ENCODE measurements at regions not wholly inside any gene's neighbourhood (a gene's known extent, or its start where the extent isn't known, plus 50 kb on each side); places are given as distances from the start of the nearest gene placed in this dataset.
"Not testable (repeated sequence)": the region's sequence is repeated elsewhere in the genome, so short reads cannot be mapped to it uniquely, and the experiment has no call there.

DNA sequence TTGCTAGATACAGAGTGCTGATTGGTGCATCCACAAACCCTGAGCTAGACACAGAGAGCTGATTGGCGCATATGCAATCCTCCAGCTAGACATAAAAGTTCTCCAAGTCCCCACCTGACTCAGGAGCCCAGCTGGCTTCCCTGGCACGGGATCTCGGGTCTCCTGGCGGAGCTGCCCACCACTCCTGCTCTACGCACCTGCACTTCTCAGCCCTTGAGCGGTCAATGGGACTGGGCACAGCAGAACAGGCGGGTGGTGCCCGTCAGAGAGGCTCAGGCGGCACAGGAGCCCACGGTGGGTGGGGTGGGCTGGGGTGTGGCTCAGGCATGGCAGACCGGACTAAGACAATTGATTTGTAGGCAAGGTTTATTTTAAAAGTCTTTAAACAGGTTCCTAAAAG lies 1365.5 kb downstream of the FAM181B start:
- DNase-seq = no peak

DNA sequence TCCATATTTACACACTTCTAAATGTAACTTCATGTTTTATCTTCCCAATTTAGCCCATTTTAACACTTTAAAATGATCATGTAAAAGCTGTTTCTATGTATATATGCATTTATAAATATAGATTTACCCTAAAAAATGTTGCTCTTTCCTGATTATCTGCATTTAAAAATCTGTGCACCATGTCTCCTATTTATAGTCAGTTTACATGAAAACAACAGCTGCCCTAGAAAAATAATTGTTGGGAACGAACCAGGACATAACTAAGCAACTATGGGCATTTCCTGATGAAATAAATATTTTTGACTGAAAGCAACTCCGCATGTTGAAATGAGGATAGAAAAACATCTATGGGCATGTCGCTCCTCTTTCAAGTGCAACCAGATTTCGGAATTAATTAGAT lies 1368.2 kb downstream of the FAM181B start:
- DNase-seq = no peak

- DNase-seq = no peak
These were observed 1374.2 kb downstream of the FAM181B start for GRCh38 chr11:81359476-81359875.

- no peak for DNase-seq
These were observed 1388.1 kb downstream of the FAM181B start for GRCh38 chr11:81345609-81346008.

GRCh38 chr11:81342966-81343365 lies 1390.7 kb downstream of the FAM181B start:
- DNase-seq = no peak

GRCh38 chr11:81340225-81340624 lies 1393.4 kb downstream of the FAM181B start:
- DNase-seq = no peak

DNA sequence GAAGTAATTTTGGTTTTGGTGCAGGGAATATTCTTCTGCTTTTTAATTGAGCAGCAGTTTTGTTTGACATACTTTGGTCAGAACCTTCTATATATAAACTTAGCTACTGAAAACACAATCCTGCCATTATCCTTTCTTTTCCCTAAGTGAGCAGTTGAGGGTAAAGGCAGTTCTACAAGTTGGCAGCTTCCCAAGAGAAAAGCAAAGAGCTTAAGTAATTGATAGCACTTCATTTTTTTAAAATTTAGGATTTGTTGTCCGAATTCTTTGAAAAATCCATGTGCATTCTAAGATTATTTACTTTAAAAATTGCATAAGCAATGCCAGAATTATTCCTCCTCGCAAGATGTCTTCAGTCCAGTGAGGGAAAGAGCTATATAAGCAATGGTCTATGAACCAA lies 1394.1 kb downstream of the FAM181B start:
- no peak for DNase-seq

DNA sequence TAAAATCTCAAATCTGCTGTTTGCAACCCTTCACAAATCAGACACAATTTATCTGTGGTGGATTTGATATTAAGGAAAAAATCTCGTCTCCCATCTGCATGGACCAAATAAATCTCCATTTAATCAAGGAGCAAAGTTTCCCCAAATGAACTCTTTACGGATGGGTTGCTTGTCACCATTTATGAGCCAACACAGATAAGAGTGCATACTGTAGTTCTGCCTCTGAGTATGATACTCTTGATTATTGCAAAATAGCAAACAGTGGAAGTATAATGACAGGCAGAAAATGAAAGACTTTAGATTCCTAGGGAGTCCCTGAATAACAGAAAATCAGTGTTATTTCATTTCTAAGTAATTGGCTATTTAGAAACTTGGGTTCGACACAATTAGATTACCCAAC lies 1395.9 kb downstream of the FAM181B start:
- no peak for DNase-seq

DNA sequence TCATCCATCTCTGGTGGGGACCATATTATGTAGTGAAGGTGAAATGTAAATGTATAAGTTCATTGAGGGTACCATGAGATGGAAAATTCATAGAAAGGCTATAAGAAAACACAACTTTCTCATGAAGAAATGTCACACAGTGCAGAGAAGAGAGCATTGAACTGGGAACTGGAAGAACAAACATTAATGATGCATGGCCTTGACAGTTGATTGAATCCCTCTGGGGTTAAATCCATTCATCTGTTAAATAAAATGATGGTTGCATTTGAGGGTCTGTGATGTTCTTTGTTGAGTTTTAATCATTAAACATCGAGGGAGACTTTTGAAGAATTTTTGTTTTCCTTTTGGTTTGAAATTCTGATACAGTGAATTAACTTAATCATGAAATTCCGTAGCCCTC lies 1401.4 kb downstream of the FAM181B start:
- no peak for DNase-seq

DNA sequence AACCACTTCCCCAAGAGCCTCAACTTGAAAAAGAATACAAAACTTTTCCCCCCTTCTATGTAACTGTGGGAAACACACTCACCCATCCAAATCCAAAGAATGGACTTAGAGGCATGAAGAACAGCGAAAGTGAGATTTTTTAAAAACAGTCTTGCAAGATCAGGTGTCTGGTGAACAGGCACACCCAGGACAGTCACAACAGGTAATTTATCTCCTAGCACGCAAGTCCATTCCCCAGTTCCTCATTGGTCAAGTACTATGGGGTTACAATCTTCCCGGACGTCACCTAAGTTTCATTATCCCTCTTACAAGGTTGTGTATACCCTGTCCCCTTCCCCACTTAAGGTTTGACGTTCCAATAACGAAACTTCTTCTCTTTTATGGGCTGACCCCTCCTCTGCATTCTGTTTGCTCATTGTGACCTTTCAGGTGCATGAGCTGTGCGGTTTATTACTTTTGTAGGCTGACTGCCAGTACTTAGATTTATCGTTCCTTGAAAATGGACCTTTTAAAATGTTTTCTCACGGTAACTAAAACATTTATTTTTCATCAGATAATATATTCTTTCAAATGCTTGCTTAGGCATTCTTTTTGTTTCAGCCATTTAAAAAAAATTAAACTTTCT lies 1401.9 kb downstream of the FAM181B start:
- no peak for DNase-seq

GRCh38 chr11:81331088-81331487 lies 1402.6 kb downstream of the FAM181B start:
- no peak for DNase-seq

DNA sequence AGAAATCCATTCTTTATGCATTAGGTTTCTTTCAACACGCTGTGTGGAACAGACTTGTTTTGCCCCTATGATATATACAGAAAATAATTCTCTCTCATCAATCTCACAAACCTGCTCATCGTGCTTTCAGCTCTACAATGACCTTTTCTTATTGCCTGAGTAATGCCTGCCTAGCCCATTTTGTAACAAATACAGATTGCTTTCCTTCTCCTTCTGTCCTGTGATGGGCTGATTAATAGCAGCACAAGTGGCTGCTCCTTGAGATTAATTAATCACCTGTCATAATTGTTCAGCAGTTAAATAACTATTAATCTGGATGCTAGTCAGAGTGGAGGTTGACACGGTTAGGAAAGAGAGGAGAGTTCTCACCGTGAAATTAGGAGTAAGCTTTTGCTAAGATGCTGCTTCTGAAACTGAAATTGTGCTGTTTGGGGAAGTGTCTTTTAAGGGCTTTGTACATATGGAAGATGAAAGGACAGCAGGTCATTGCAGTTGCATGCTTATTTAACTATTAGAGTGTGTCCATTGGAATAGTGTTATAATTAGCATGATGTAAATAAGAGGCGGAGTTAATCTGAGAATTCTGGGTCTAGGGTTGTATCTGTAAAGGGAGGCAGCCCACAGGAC lies 1430.5 kb downstream of the FAM181B start:
- DNase-seq = no peak

- DNase-seq = no peak
These were observed 1432.4 kb downstream of the FAM181B start for GRCh38 chr11:81301166-81301830.

- DNase-seq = no peak
These were observed 1446.7 kb downstream of the FAM181B start for GRCh38 chr11:81286959-81287358.

GRCh38 chr11:81286550-81286949 lies 1447.1 kb downstream of the FAM181B start:
- DNase-seq = no peak

DNA sequence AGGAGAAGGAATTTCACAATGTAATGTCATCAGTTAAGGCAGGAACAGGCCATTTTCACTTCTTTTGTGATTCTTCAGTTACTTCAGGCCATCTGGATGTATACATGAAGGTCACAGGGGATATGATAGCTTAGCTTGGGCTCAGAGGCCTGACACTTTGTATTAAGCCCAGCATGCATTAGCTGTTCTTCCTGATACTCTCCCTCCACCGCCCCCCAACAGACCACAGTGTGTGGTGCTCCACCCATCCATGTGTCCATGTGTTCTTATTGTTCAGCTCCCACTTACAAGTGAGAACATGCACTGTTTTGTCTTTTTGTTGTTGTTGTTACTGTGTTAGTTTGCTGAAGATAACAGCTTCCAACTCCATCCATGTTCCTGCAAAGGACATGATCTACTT lies 1453.4 kb downstream of the FAM181B start:
- DNase-seq = not testable (repeated sequence)

GRCh38 chr11:81278991-81279390 lies 1454.7 kb downstream of the FAM181B start:
- DNase-seq = no peak

DNA sequence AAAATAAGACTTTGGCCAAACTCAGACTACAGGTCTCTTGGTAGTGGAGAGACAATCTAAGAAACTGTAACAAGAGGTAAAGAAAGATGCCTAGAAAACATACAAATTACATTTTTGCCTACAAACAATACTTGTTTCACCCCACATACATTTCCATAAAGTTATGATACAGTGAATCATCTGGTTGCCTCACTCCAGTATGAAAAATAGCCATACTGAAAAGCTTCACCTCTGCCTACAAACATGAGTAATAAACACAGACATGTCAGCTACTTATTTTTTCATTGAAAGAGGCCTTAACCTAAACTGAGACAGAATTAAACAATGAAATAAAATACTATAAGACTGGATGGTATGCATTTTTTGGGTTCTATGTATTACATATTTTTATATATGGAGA lies 1463.0 kb downstream of the FAM181B start:
- no peak for DNase-seq

- no peak for DNase-seq
These were observed 1466.4 kb downstream of the FAM181B start for GRCh38 chr11:81267246-81267645.

GRCh38 chr11:81259471-81259870 lies 1474.2 kb downstream of the FAM181B start:
- DNase-seq = no peak

GRCh38 chr11:81255895-81256294 lies 1477.8 kb downstream of the FAM181B start:
- no peak for DNase-seq

DNA sequence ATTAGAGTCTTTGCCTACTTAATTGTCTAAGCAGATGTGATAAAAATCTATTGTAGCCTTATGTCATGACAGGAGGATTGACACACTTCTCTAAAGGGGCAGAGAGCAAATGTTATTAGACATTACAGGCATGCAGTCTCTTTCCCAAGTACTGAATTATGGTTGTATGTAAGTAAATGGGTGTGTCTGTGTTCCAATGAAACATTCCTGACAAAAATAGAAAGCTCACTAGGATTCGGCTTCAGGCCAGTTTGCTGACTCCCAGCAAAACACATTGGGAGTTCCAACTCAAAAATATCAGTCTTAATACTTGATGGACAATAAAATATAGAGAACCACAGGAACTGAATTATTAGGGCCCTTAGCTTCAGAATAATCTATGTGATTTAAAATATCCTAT lies 1480.4 kb downstream of the FAM181B start:
- no peak for DNase-seq

DNA sequence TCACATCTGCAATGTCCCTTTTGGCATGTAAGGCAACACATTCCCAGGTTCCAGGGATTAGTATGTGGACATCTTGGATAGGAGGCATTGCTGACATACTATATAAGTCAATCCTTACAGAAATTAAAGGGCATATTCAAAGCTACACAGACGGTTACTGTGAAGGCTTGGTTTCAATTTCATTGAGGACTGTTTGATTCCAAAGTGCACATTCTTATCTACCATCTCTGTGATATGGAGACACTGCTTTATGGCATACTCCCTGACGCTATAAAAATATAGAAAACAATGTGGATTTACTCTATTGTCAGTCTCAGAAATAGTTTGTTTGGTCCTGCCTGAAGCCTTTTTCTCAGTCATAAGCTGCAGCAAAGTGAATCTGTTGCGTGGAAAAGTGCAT lies 1486.7 kb downstream of the FAM181B start:
- DNase-seq = no peak

DNA sequence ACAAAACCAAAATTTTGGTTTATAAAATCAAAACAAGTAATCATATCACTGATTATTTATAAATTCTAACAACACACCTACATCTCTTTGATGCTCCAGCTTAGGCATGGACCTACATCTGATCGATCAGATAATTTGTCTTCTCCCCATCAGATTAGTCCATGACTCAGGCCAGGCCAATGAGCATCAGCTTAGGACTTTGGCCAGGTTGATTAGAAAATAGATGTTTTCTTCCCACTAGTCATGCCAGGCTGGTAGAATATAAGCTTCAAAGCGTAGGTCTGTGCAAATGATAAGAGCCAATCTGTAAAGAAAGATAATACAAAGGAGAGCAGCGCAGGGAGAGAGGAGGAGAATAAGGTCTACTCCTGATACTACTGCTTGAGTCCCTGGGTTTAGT lies 1487.9 kb downstream of the FAM181B start:
- no peak for DNase-seq
